DOHH2 (cell line): ENCODE measurements at regions not wholly inside any gene's neighbourhood (a gene's known extent, or its start where the extent isn't known, plus 50 kb on each side); places are given as distances from the start of the nearest gene placed in this dataset.

ENCODE experiments used
- H3F3A ChIP-seq: fragments of 200-600 bp; sonication (generic), shearing (Covaris generic); 2 replicates; pipeline ENCODE4 v1.6.0; 2016; ENCODE audit warnings: antibody characterized with exemption, mild to moderate bottlenecking; ENCODE audit not compliant: control insufficient read depth, insufficient read depth
- H3K27ac ChIP-seq: fragments of 200-600 bp; sonication (generic); 2 replicates; pipeline ENCODE4 v1.5.1; 2014; ENCODE audit warnings: low read depth, mild to moderate bottlenecking, low read length, moderate library complexity
- H3K27me3 ChIP-seq: fragments of 200-600 bp; sonication (generic); 2 replicates; pipeline ENCODE4 v1.6.1; 2014; ENCODE audit warnings: mild to moderate bottlenecking, low read length, mixed read lengths; ENCODE audit not compliant: control insufficient read depth
- H3K36me3 ChIP-seq: fragments of 200-600 bp; sonication (generic); 2 replicates; pipeline ENCODE4 v1.6.1; 2014; ENCODE audit warnings: mild to moderate bottlenecking, low read length, moderate library complexity, mixed read lengths; ENCODE audit not compliant: control insufficient read depth
- H3K4me1 ChIP-seq: fragments of 200-600 bp; sonication (generic); 2 replicates; pipeline ENCODE4 v1.6.1; 2014; ENCODE audit warnings: mild to moderate bottlenecking, low read length, mixed read lengths; ENCODE audit not compliant: control insufficient read depth
- H3K4me2 ChIP-seq: fragments of 200-600 bp; sonication (generic); 2 replicates; pipeline ENCODE4 v1.6.0; 2014; ENCODE audit warnings: mild to moderate bottlenecking, low read length, moderate library complexity
- H3K4me3 ChIP-seq: fragments of 200-600 bp; sonication (generic); 2 replicates; pipeline ENCODE4 v1.5.1; 2014; ENCODE audit warnings: mild to moderate bottlenecking, low read length, mixed read lengths
- H3K79me2 ChIP-seq: fragments of 200-600 bp; sonication (generic); 2 replicates; pipeline ENCODE4 v1.6.1; 2014; ENCODE audit warnings: mild to moderate bottlenecking, low read length, mixed read lengths; ENCODE audit not compliant: control insufficient read depth
- H3K9me2 ChIP-seq: fragments of 200-600 bp; sonication (generic); replicated peaks from 2 replicates; pipeline ENCODE4 v1.6.1; 2014; ENCODE audit warnings: mild to moderate bottlenecking, low read length, mixed read lengths; ENCODE audit not compliant: control insufficient read depth
- H3K9me3 ChIP-seq: fragments of 200-600 bp; sonication (generic); 2 replicates; pipeline ENCODE4 v1.6.1; 2014; ENCODE audit warnings: antibody characterized with exemption, low read length, mixed read lengths; ENCODE audit not compliant: control insufficient read depth, insufficient read depth
- H4K20me1 ChIP-seq: fragments of 200-600 bp; sonication (generic); 2 replicates; pipeline ENCODE4 v1.6.0; 2014; ENCODE audit warnings: low read depth, mild to moderate bottlenecking, antibody characterized with exemption, low read length, moderate library complexity; ENCODE audit not compliant: control insufficient read depth, insufficient read depth
- CTCF ChIP-seq: fragments of 200-600 bp; sonication (generic); IDR thresholded peaks from one replicate; pipeline ENCODE4 v1.5.1; 2014; ENCODE audit warnings: antibody characterized with exemption, mild to moderate bottlenecking, low read depth, low read length; ENCODE audit not compliant: poor library complexity, severe bottlenecking
- EZH2phosphoT487 ChIP-seq: fragments of 200-600 bp; sonication (generic); IDR thresholded peaks from 2 replicates; pipeline ENCODE4 v1.6.1; 2017; ENCODE audit warnings: borderline replicate concordance, mild to moderate bottlenecking, antibody characterized with exemption, low read length, moderate library complexity, mixed read lengths

GRCh38 chr16:79451196-79451816 lies 149.2 kb downstream of the MAF start:
- Histone ChIP-seq H3K9me2 (no peaks in the 10 kb centered on the region), H4K20me1 (no peaks in the 10 kb centered on the region), H3K27ac (no peak overlapping the region), H3K27me3 (peaks cover 22% of the 10 kb centered on the region), H3K4me2 (no peak overlapping the region), H3K4me3 (no peak overlapping the region), H3F3A (no peaks in the 10 kb centered on the region), H3K36me3 (no peaks in the 10 kb centered on the region), H3K79me2 (no peaks in the 10 kb centered on the region), H3K9me3 (no peaks in the 10 kb centered on the region), H3K4me1 (no peaks in the 10 kb centered on the region)
- TF ChIP-seq CTCF (no peak), EZH2phosphoT487 (no peak)

- peaks cover 22% of the 10 kb centered on the region for H3K27me3 ChIP-seq
- H3K4me1 ChIP-seq: no peaks in the 10 kb centered on the region
- no peak overlapping the region for H3K27ac ChIP-seq
- no peak overlapping the region for H3K4me3 ChIP-seq
- TF ChIP-seq CTCF (no peak), EZH2phosphoT487 (no peak)
- no peaks in the 10 kb centered on the region for H3K9me3 ChIP-seq
- H4K20me1 ChIP-seq: no peaks in the 10 kb centered on the region
- no peaks in the 10 kb centered on the region for H3K9me2 ChIP-seq
- no peaks in the 10 kb centered on the region for H3K36me3 ChIP-seq
- H3F3A ChIP-seq: no peaks in the 10 kb centered on the region
- no peaks in the 10 kb centered on the region for H3K79me2 ChIP-seq
- no peak overlapping the region for H3K4me2 ChIP-seq
These were observed 150.6 kb downstream of the MAF start for GRCh38 chr16:79449900-79450299.

GRCh38 chr16:79449067-79449769 lies 151.3 kb downstream of the MAF start:
- no peaks in the 10 kb centered on the region for H3F3A ChIP-seq
- H3K9me3 ChIP-seq: no peaks in the 10 kb centered on the region
- peaks cover 22% of the 10 kb centered on the region for H3K27me3 ChIP-seq
- TF ChIP-seq EZH2phosphoT487 (no peak), CTCF (no peak)
- no peak overlapping the region for H3K4me2 ChIP-seq
- H3K27ac ChIP-seq: no peak overlapping the region
- no peaks in the 10 kb centered on the region for H3K4me1 ChIP-seq
- no peaks in the 10 kb centered on the region for H3K9me2 ChIP-seq
- no peak overlapping the region for H3K4me3 ChIP-seq
- H3K36me3 ChIP-seq: no peaks in the 10 kb centered on the region
- no peaks in the 10 kb centered on the region for H3K79me2 ChIP-seq
- no peaks in the 10 kb centered on the region for H4K20me1 ChIP-seq
